GM18505 (cell line): ENCODE measurements at regions not wholly inside any gene's neighbourhood (a gene's known extent, or its start where the extent isn't known, plus 50 kb on each side); places are given as distances from the start of the nearest gene placed in this dataset.

Experiments
- ATAC-seq: cut with Tn5 transposase; IDR thresholded peaks from one replicate; pipeline ENCODE4 v1.9.1; 2021; ENCODE audit not compliant: unreplicated experiment
- POLR2A ChIP-seq: IDR thresholded peaks from 4 replicates; pipeline ENCODE4 v1.6.1; 2011; ENCODE audit warnings: borderline replicate concordance; ENCODE audit not compliant: insufficient read depth, insufficient read length; ENCODE audit errors: extremely low read depth

- TF ChIP-seq POLR2A: no peak
Observed at GRCh38 chr6:19342616-19343015, 494.6 kb upstream of the ID4 start.

GRCh38 chr6:19349429-19349828, 487.7 kb upstream of the ID4 start:
- no peak for TF ChIP-seq POLR2A
- ATAC-seq: no peak

More at GRCh38 chr6:19342616-19343015, 494.6 kb upstream of the ID4 start:
- ATAC-seq: no peak

GRCh38 chr6:19354181-19354580, 483.0 kb upstream of the ID4 start:
- TF ChIP-seq POLR2A: no peak

GRCh38 chr6:19356692-19357091, 480.5 kb upstream of the ID4 start:
- no peak for TF ChIP-seq POLR2A
- ATAC-seq: no peak

More at GRCh38 chr6:19354181-19354580, 483.0 kb upstream of the ID4 start:
- ATAC-seq: no peak

- no peak for TF ChIP-seq POLR2A
- no peak for ATAC-seq
Observed at GRCh38 chr6:19362396-19362795, 474.8 kb upstream of the ID4 start.

GRCh38 chr6:19368511-19368910, 468.7 kb upstream of the ID4 start:
- no peak for ATAC-seq

GRCh38 chr6:19369785-19370184, 467.4 kb upstream of the ID4 start:
- ATAC-seq: no peak
- TF ChIP-seq POLR2A: no peak

More at GRCh38 chr6:19368511-19368910, 468.7 kb upstream of the ID4 start:
- no peak for TF ChIP-seq POLR2A

- no peak for TF ChIP-seq POLR2A
- ATAC-seq: no peak
Observed at GRCh38 chr6:19370831-19371230, 466.3 kb upstream of the ID4 start.

- TF ChIP-seq POLR2A: no peak
Observed at GRCh38 chr6:19375613-19376012, 461.6 kb upstream of the ID4 start.

GRCh38 chr6:19377722-19378121, 459.4 kb upstream of the ID4 start:
- TF ChIP-seq POLR2A: no peak
- no peak for ATAC-seq

More at GRCh38 chr6:19375613-19376012, 461.6 kb upstream of the ID4 start:
- ATAC-seq: no peak

GRCh38 chr6:19380293-19380692, 456.9 kb upstream of the ID4 start:
- no peak for TF ChIP-seq POLR2A
- ATAC-seq: no peak

- ATAC-seq: no peak
- no peak for TF ChIP-seq POLR2A
Observed at GRCh38 chr6:19382676-19383075, 454.5 kb upstream of the ID4 start.

GRCh38 chr6:19391926-19392325, 445.2 kb upstream of the ID4 start:
- no peak for ATAC-seq
- no peak for TF ChIP-seq POLR2A

GRCh38 chr6:19394051-19394450, 443.1 kb upstream of the ID4 start:
- no peak for ATAC-seq
- no peak for TF ChIP-seq POLR2A

GRCh38 chr6:19394687-19395086, 442.5 kb upstream of the ID4 start:
- ATAC-seq: no peak
- no peak for TF ChIP-seq POLR2A
